CD8-positive, alpha-beta memory T cell (primary cell): ENCODE measurements at regions not wholly inside any gene's neighbourhood (a gene's known extent, or its start where the extent isn't known, plus 50 kb on each side); places are given as distances from the start of the nearest gene placed in this dataset.

Source experiments
- CTCF ChIA-PET: fragments of 350-600 bp; sonication (Branson Sonifier 250); formaldehyde crosslinking; loops from one replicate; lab custom pipeline; 2021; ENCODE audit warnings: antibody characterized with exemption; lab: Charles Lee
- POLR2A ChIA-PET: fragments of 350-600 bp; sonication (Branson Sonifier 250); formaldehyde crosslinking; loops from one replicate; lab custom pipeline; 2021; ENCODE audit warnings: antibody characterized with exemption; lab: Charles Lee
- DNase-seq, 5 donors: peaks; one replicate each; pipeline versions ENCODE4 v3.0.0 to v3.0.0-alpha.2; 2020 to 2022; ENCODE audit warnings: mixed read lengths in 1 of 5
- H3K27ac ChIP-seq: one replicate; pipeline ENCODE4 v1.7.0; 2013; ENCODE audit warnings: low read depth, mild to moderate bottlenecking, low read length, moderate library complexity
- H3K27me3 ChIP-seq: 2 replicates; pipeline ENCODE4 v1.7.0; 2013; ENCODE audit warnings: low read length, mild to moderate bottlenecking; ENCODE audit not compliant: insufficient read depth, poor library complexity, severe bottlenecking
- H3K36me3 ChIP-seq: 2 replicates; pipeline ENCODE4 v1.7.0; 2013; ENCODE audit warnings: mild to moderate bottlenecking, low read length, moderate library complexity; ENCODE audit not compliant: insufficient read depth
- H3K4me1 ChIP-seq: 2 replicates; pipeline ENCODE4 v1.7.0; 2013; ENCODE audit warnings: mild to moderate bottlenecking, low read length, moderate library complexity; ENCODE audit not compliant: insufficient read depth
- H3K4me3 ChIP-seq: 2 replicates; pipeline ENCODE4 v1.7.0; 2013; ENCODE audit warnings: mild to moderate bottlenecking, low read length
- H3K9me3 ChIP-seq: 2 replicates; pipeline ENCODE4 v1.7.0; 2013; ENCODE audit warnings: mild to moderate bottlenecking, low read length
- H3K27ac Mint-ChIP-seq, 8 donors: one replicate each; pipeline ENCODE4 v1.8.0; 2020 to 2021; ENCODE audit warnings: mixed read lengths in 8 of 8, mild to moderate bottlenecking in 6 of 8, inconsistent platforms in 3 of 8, moderate library complexity in 3 of 8
- H3K27me3 Mint-ChIP-seq, 2 donors: one replicate each; pipeline ENCODE4 v1.8.0; 2020 to 2021; ENCODE audit warnings: mixed read lengths in 2 of 2, mild to moderate bottlenecking in 1 of 2, moderate library complexity in 1 of 2
- H3K36me3 Mint-ChIP-seq, 3 donors: one replicate each; pipeline ENCODE4 v1.8.0; 2020 to 2021; ENCODE audit warnings: mixed read lengths in 3 of 3, inconsistent platforms in 1 of 3, mild to moderate bottlenecking in 1 of 3
- H3K4me1 Mint-ChIP-seq, 3 donors: one replicate each; pipeline ENCODE4 v1.8.0; 2020 to 2021; ENCODE audit warnings: mixed read lengths in 3 of 3, inconsistent platforms in 1 of 3, mild to moderate bottlenecking in 1 of 3
- H3K4me3 Mint-ChIP-seq, 7 donors: one replicate each; pipeline ENCODE4 v1.8.0; 2020 to 2021; ENCODE audit warnings: mixed read lengths in 7 of 7, mild to moderate bottlenecking in 6 of 7, moderate library complexity in 4 of 7, inconsistent platforms in 2 of 7
- H3K9me3 Mint-ChIP-seq, 5 donors: one replicate each; pipeline ENCODE4 v1.8.0; 2020 to 2022; ENCODE audit warnings: mixed read lengths in 5 of 5, mild to moderate bottlenecking in 3 of 5, moderate library complexity in 2 of 5, inconsistent platforms in 1 of 5

DNA sequence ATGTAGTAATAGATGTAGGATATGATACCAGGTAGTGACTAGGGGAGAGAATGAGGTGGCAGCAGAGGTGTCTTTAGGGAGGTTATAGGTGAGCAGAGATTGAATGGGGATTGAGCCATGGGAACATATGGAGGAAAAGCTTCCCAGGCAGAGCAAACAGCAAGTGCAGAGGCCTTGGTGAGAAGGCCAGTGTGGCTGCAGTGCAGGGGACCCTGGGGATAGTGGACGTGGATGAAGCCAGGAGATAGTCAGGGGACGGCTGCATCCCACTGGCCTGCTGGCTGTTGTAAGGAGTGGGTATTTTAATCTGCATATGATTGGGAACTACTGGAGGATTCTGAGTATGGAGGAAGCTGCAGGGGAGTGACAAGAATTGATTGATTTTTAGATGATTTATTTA lies 62.7 kb upstream of the TRAK1 start:
- H3K36me3 ChIP-seq = no peaks in the 10 kb centered on the region
- Mint-ChIP-seq H3K4me3 (no peak overlapping the region), H3K27ac (no peak overlapping the region), H3K4me1 (peaks cover 36 to 55% (median 47%) of the 10 kb centered on the region in 3 donors), H3K36me3 (peaks cover 0 to 2% (median 2%) of the 10 kb centered on the region in 3 donors), H3K27me3 (no peaks in the 10 kb centered on the region), H3K9me3 (no peaks in the 10 kb centered on the region)
- DNase-seq = no peak
- no peaks in the 10 kb centered on the region for H3K27me3 ChIP-seq
- no peak overlapping the region for H3K4me3 ChIP-seq
- no peaks in the 10 kb centered on the region for H3K9me3 ChIP-seq
- ChIA-PET POLR2A (no interaction called here), CTCF (interaction anchor here (1.3 kb wide), 1 partner anchor 25 kb away, joined by 3 read pairs; no protein-coding TSS in a partner anchor)
- H3K4me1 ChIP-seq = peaks cover 13% of the 10 kb centered on the region
- no peak overlapping the region for H3K27ac ChIP-seq

DNA sequence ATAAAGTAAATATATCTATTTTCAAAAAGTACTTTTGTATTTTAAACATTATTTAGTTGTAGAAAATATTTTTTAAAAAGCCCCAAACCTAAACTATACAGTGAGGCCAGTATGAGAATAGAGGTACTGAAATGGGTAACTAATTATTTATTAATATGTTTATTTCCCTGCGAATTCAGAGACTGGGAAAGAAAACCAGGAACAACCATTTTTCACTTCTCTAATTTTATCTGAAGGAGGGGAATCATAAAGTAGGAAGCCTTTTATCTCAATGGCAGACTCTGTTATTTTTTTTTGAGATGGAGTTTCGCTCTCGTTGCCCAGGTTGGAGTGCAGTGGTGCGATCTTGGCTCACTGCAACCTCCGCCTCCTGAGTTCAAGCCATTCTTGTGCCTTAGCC lies 63.6 kb upstream of the TRAK1 start:
- H3K4me1 Mint-ChIP-seq = peaks cover 41 to 60% (median 56%) of the 10 kb centered on the region in 3 donors
- Histone ChIP-seq H3K9me3 (no peaks in the 10 kb centered on the region), H3K4me3 (no peak overlapping the region), H3K27me3 (no peaks in the 10 kb centered on the region), H3K4me1 (peaks cover 18% of the 10 kb centered on the region), H3K36me3 (no peaks in the 10 kb centered on the region), H3K27ac (no peak overlapping the region)
- ChIA-PET POLR2A (no interaction called here), CTCF (no interaction called here)
- H3K9me3 Mint-ChIP-seq = no peaks in the 10 kb centered on the region
- DNase-seq = no peak
- H3K4me3 Mint-ChIP-seq = no peak overlapping the region
- H3K27me3 Mint-ChIP-seq = no peaks in the 10 kb centered on the region
- no peak overlapping the region for H3K27ac Mint-ChIP-seq
- H3K36me3 Mint-ChIP-seq = peaks cover 0 to 2% (median 2%) of the 10 kb centered on the region in 3 donors

DNA sequence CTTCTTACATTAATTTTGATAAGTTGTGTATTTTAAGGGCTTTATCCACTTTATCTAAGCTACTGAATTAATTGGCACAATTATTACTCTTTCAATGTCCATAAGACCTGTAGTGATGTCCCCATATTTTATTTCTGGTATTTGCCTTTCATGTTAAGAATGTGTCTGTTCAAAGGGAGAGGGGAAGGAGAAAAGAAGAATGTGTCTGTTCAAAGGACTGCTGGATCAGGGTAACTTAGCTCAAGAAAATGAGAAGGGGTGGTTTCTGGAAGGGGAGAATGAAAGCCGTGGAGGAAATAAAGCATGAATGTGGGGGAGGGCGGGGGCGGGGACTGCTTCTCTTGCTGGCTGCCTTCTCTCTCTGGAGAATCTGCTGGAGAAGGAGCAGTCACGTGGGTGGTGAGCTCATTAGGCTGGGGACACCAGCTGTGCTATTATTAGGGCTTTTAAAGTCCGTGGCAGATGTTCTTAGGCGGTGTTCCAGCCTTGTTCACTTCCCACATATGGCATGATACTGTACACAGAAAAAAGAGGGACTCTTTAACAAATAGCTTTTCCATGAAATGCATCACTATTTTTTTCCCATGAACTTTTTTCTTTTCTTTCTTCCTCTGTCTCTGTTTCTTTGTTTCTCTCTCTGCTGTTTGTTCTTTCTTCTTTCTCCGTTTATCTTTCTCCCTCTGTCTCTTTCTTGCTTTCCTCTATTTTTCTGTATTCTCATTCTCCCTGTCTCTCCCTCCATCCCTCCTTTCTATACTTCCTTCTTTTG lies 63.7 kb upstream of the ULK4 start:
- no peaks in the 10 kb centered on the region for H3K9me3 Mint-ChIP-seq
- CTCF ChIA-PET = interaction anchor here (0.6 kb wide), 1 partner anchor 1575 kb away, joined by 3 read pairs; no protein-coding TSS in a partner anchor
- Histone ChIP-seq H3K27me3 (no peaks in the 10 kb centered on the region), H3K36me3 (no peaks in the 10 kb centered on the region), H3K9me3 (no peaks in the 10 kb centered on the region), H3K4me3 (no peak overlapping the region), H3K4me1 (peaks cover 18% of the 10 kb centered on the region), H3K27ac (no peak overlapping the region)
- H3K4me3 Mint-ChIP-seq = peak overlapping the region in 1 of 7 donors; percentile 5
- H3K27ac Mint-ChIP-seq = peak overlapping the region in 4 of 8 donors; percentile 6 to 50 (median 8)
- H3K4me1 Mint-ChIP-seq = peaks cover 49 to 65% (median 63%) of the 10 kb centered on the region in 3 donors
- no peak for DNase-seq
- H3K27me3 Mint-ChIP-seq = no peaks in the 10 kb centered on the region
- peaks cover 0 to 2% (median 2%) of the 10 kb centered on the region in 3 donors for H3K36me3 Mint-ChIP-seq
- POLR2A ChIA-PET = interaction anchor here (0.6 to 0.7 kb wide), 2 partner anchors 64 to 985 kb away, joined by 3 to 7 read pairs; partner anchors contain the start of gene ULK4

DNA sequence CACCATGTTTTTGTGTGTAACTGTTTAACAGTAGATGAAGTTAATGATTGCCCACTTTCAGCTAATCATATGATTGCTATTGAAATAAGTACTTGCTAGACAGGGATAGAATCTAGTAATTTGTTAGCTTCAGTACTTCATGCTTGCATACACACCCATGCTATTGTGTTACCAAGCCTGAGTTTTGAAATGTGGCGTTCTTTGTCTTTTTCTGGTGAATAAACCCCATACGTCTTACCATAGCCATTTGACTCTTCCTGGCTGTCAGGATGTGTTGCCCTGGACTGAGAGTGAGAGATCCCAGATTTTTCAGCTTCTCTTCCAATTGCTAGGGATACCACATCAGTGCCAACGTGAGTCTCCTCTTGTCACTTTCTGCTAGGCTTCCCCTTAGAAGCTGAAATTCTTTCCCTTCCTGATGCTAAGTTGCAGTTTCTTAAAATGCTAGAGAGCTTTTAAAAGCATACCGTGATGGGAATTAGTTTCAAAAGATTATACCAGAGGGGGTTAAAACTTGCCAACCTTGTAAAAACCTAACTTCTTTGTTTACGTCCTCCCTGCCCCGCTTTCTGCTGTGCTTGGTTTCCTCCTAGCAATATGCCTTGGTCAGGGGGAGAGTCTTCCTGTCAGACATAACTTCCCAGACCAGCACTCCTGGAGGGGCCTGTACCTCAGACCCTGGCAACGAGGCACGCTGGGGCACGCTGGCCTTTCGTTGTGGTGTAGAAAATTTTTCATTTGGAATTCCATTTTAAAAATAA lies 62.9 kb upstream of the ULK4 start:
- no peak overlapping the region for H3K4me3 ChIP-seq
- H3K27ac ChIP-seq = no peak overlapping the region
- no peaks in the 10 kb centered on the region for H3K9me3 Mint-ChIP-seq
- CTCF ChIA-PET = interaction anchor here (0.6 kb wide), 1 partner anchor 10 kb away, joined by 3 read pairs; no protein-coding TSS in a partner anchor
- no peaks in the 10 kb centered on the region for H3K9me3 ChIP-seq
- H3K36me3 Mint-ChIP-seq = peaks cover 0 to 2% (median 2%) of the 10 kb centered on the region in 3 donors
- peak overlapping the region in 1 of 7 donors; percentile 9 for H3K4me3 Mint-ChIP-seq
- no peaks in the 10 kb centered on the region for H3K36me3 ChIP-seq
- POLR2A ChIA-PET = no interaction called here
- peaks cover 53 to 72% (median 69%) of the 10 kb centered on the region in 3 donors for H3K4me1 Mint-ChIP-seq
- peak overlapping the region in 1 of 8 donors; percentile 67 for H3K27ac Mint-ChIP-seq
- DNase-seq = no peak
- no peaks in the 10 kb centered on the region for H3K27me3 ChIP-seq
- no peaks in the 10 kb centered on the region for H3K27me3 Mint-ChIP-seq
- peaks cover 18% of the 10 kb centered on the region for H3K4me1 ChIP-seq

DNA sequence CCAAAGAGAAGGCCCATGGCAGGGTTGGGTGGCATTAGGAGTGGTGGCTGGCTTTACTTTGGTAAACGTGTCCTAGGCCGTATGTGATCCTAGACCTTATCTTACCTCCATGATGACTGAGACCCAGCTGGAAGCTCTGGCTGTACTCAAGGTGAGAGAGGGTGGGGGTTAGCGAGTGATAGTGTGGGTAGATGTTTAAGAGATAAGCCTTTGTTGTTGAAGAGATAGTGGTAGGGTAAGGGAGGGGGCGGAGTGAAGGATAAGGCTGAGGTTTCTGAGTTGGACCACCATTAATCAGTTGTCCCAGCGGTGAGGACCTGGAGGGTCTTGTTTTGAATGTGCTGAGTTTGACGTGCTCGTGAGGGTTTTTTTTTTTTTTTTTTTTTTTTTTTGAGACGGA lies 61.5 kb upstream of the ULK4 start:
- DNase-seq = no peak
- CTCF ChIA-PET = no interaction called here

GRCh38 chr3:42022355-42022754 lies 60.5 kb upstream of the ULK4 start:
- no peak overlapping the region for H3K27ac Mint-ChIP-seq
- no peaks in the 10 kb centered on the region for H3K27me3 Mint-ChIP-seq
- Histone ChIP-seq H3K36me3 (no peaks in the 10 kb centered on the region), H3K4me1 (peaks cover 18% of the 10 kb centered on the region), H3K27me3 (no peaks in the 10 kb centered on the region), H3K27ac (no peak overlapping the region), H3K4me3 (no peak overlapping the region), H3K9me3 (no peaks in the 10 kb centered on the region)
- H3K4me3 Mint-ChIP-seq = no peak overlapping the region
- H3K36me3 Mint-ChIP-seq = no peaks in the 10 kb centered on the region
- ChIA-PET CTCF (no interaction called here), POLR2A (interaction anchor here (0.6 kb wide), 1 partner anchor 12 kb away, joined by 4 read pairs; no protein-coding TSS in a partner anchor)
- no peak for DNase-seq
- H3K4me1 Mint-ChIP-seq = peaks cover 47 to 82% (median 71%) of the 10 kb centered on the region in 3 donors
- H3K9me3 Mint-ChIP-seq = no peaks in the 10 kb centered on the region

More for the DNA sequence above, 61.5 kb upstream of the ULK4 start:
- H3K9me3 Mint-ChIP-seq = no peaks in the 10 kb centered on the region
- peak overlapping the region in 5 of 7 donors; percentile 5 to 63 (median 44) for H3K4me3 Mint-ChIP-seq
- H3K27ac ChIP-seq = no peak overlapping the region
- no peaks in the 10 kb centered on the region for H3K27me3 ChIP-seq
- H3K4me3 ChIP-seq = no peak overlapping the region
- H3K9me3 ChIP-seq = no peaks in the 10 kb centered on the region
- H3K4me1 Mint-ChIP-seq = peaks cover 50 to 80% (median 71%) of the 10 kb centered on the region in 3 donors
- H3K36me3 Mint-ChIP-seq = peaks cover 0 to 2% (median 1%) of the 10 kb centered on the region in 3 donors
- peak overlapping the region in 4 of 8 donors; percentile 2 to 76 (median 15) for H3K27ac Mint-ChIP-seq
- H3K27me3 Mint-ChIP-seq = no peaks in the 10 kb centered on the region
- peaks cover 18% of the 10 kb centered on the region for H3K4me1 ChIP-seq
- no peaks in the 10 kb centered on the region for H3K36me3 ChIP-seq
- POLR2A ChIA-PET = interaction anchor here (0.5 to 0.6 kb wide), 2 partner anchors 24 to 442 kb away, joined by 3 to 5 read pairs; no protein-coding TSS in a partner anchor

- Histone ChIP-seq H3K4me1 (peaks cover 23% of the 10 kb centered on the region), H3K9me3 (no peaks in the 10 kb centered on the region), H3K27me3 (no peaks in the 10 kb centered on the region), H3K27ac (no peak overlapping the region), H3K4me3 (no peak overlapping the region), H3K36me3 (no peaks in the 10 kb centered on the region)
- ChIA-PET CTCF (interaction anchor here (0.8 kb wide), 1 partner anchor 8 kb away, joined by 3 read pairs; no protein-coding TSS in a partner anchor), POLR2A (interaction anchor here (0.6 kb wide), 1 partner anchor 58 kb away, joined by 3 read pairs; no protein-coding TSS in a partner anchor)
- Mint-ChIP-seq H3K4me1 (peaks cover 44 to 89% (median 79%) of the 10 kb centered on the region in 3 donors), H3K9me3 (no peaks in the 10 kb centered on the region), H3K27me3 (no peaks in the 10 kb centered on the region), H3K4me3 (no peak overlapping the region), H3K36me3 (no peaks in the 10 kb centered on the region), H3K27ac (peak overlapping the region in 1 of 8 donors; percentile 2)
- no peak for DNase-seq
Measured at GRCh38 chr3:42020684-42021307, 58.9 kb upstream of the ULK4 start.
